Breast epithelium (tissue), 3 donors: ENCODE measurements at regions not wholly inside any gene's neighbourhood (a gene's known extent, or its start where the extent isn't known, plus 50 kb on each side); places are given as distances from the start of the nearest gene placed in this dataset.

Experiments
- CTCF ChIP-seq, 3 donors: fragments of 450-650 bp; IDR thresholded peaks; one replicate each; pipeline ENCODE4 v1.5.1; 2016 to 2017; ENCODE audit warnings: antibody characterized with exemption in 3 of 3, mild to moderate bottlenecking in 3 of 3, moderate library complexity in 3 of 3
- POLR2A ChIP-seq: fragments of 450-650 bp; IDR thresholded peaks from one replicate; pipeline ENCODE4 v1.6.1; 2016; ENCODE audit warnings: antibody characterized with exemption, mild to moderate bottlenecking, moderate library complexity
- POLR2AphosphoS5 ChIP-seq, 3 donors: sonication (generic); formaldehyde crosslinking; IDR thresholded peaks; one replicate each; pipeline ENCODE4 v1.6.1; 2017; ENCODE audit warnings: antibody characterized with exemption in 3 of 3

- TF ChIP-seq POLR2A (no peak), CTCF (IDR thresholded peaks at IDR 0.05) (no peak), POLR2AphosphoS5 (IDR thresholded peaks at IDR 0.05) (no peak)
Observed at GRCh38 chr6:168959696-168960095, 293.9 kb downstream of the THBS2 start.
